ENCODE measurements at regions not wholly inside any gene's neighbourhood (a gene's known extent, or its start where the extent isn't known, plus 50 kb on each side); places are given as distances from the start of the nearest gene placed in this dataset.

DNA sequence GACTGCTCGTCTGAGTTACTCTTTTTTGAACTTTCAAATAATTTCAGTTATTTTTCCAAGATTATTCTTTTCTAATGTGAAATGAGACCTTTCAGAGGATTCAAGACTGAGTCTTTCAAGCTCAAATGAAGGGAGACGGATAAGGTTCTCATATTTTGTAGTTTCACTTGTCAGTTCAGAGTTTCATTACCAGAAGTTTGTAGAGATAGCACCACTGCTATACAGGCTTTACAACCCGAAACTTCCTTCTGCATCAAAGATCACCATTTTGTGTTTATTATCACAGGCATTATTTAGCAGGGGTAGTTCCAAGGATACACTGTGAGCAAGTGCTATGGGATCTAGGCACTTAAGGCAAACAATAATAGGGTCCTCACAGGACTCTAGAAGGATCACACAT lies 74.7 kb upstream of the EPHA7 start:
- H3K36me3 Mint-ChIP-seq = no peaks in the 10 kb centered on the region
- no peak overlapping the region for H3K4me3 Mint-ChIP-seq
- no peak for DNase-seq
- H3K9me3 Mint-ChIP-seq = peaks cover 2% of the 10 kb centered on the region
- no peaks in the 10 kb centered on the region for H3K27me3 Mint-ChIP-seq
- H3K27ac Mint-ChIP-seq = no peak overlapping the region
- H3K4me1 Mint-ChIP-seq = no peaks in the 10 kb centered on the region

DNA sequence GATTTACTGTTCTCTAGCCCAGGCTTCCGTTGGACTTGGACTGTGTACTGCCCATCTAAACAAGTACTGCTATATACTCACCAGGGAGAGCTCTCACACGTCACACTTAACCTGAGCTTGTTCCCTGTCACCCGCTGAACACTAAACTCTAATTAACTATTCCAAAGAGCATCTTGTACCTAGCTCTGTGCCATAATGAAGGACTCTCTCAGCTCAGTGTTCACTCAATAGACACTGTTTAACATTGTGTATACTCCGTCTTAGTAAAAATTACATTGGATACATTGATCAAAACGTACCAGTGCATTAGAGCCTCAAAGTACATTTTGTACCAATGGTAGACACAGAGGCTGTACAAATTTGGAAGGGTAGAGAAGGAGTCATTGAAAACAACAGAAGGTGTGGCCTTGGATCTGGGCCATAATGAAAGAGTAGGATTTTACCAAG lies 55.4 kb upstream of the EPHA7 start:
- H3K4me1 Mint-ChIP-seq = no peaks in the 10 kb centered on the region
- H3K9me3 Mint-ChIP-seq = no peaks in the 10 kb centered on the region
- no peak overlapping the region for H3K27ac Mint-ChIP-seq

DNA sequence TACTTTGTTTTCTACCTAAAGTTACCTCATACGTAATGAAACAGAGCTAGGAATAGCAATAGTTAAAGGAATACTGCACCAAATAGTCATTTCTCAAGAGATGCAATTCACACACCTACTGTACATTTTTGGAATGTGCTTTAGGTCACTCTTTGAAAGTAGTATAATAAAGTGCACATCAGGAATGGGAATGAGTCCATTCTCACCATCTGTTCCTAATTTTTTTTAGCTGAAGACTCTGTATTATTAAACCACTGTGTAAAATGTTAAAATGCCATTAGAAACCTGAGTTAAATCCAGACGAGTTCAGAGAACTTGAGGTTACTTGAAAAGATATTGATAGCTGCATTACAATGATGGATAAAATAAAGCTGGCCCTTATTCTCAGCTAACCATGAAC lies 51.9 kb upstream of the EPHA7 start:
- Mint-ChIP-seq H3K9me3 (no peaks in the 10 kb centered on the region), H3K27me3 (no peaks in the 10 kb centered on the region), H3K4me1 (no peaks in the 10 kb centered on the region), H3K4me3 (no peak overlapping the region), H3K27ac (no peak overlapping the region), H3K36me3 (no peaks in the 10 kb centered on the region)
- DNase-seq = no peak

More for the DNA sequence above, 55.4 kb upstream of the EPHA7 start:
- Mint-ChIP-seq H3K36me3 (no peaks in the 10 kb centered on the region), H3K27me3 (no peaks in the 10 kb centered on the region), H3K4me3 (no peak overlapping the region)
- no peak for DNase-seq

Measured in activated naive CD8-positive, alpha-beta T cell treated with anti-CD3 and anti-CD28 coated beads for 36 hours (primary cell).